ENCODE measurements at regions not wholly inside any gene's neighbourhood (a gene's known extent, or its start where the extent isn't known, plus 50 kb on each side); places are given as distances from the start of the nearest gene placed in this dataset.
"Not testable (repeated sequence)": the region's sequence is repeated elsewhere in the genome, so short reads cannot be mapped to it uniquely, and the experiment has no call there.

DNA sequence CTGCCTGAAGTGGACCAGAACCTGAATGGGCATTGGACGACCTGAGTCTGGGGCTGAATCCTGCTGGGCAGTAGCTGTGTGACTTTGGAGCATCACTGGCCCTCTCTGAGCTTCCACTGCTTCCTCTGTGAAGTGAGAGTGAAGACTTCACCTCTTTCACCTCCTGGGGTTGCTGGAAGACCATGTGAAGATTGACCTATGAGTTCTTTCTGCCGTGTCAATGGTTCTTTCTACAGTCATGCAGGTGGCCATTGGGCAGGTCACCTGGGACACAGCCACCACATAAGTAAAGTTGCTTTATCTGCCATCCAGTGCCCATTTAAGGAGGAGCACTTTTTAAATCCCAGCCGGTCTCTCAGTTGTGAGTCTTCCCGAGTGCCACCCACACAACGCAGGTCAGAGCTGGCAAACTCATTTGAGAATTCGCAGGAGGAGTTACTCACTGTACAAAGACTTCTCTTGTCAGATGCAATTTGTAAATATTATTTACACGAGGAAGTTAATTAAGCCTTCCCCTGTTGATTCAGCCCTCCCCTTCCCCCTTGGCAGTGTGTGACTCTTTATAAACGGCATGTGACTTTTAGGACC is 74.8 kb upstream of the TCL1B start:
- no peak for TF ChIP-seq CTCF (IDR thresholded peaks at IDR 0.05; ENCODE audit: control insufficient read depth, insufficient read depth, low read depth, low read length, missing control alignments)
- no peak overlapping the region for H3K4me3 ChIP-seq (ENCODE audit: control insufficient read depth, low read depth, low read length)
- no peak for DNase-seq (ENCODE audit: low read depth)

DNA sequence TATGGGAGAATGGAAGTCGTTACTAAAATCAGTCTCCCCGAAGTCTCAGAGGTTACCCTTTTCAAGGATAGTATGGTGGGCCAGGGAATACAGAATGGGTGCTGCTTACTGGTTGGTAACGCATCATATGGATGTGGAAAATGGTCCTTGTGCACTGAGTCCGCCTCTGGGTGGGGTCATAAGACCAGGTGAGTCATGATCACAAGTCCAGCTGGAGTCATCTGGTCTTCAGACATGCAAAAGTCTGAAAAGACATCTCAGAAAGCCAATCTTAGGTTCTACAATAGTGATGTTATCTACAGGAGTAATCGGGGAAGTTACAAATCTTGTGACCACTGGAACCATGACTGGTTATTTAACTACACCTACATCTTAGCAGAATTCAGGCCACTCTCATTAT is 71.9 kb upstream of the TCL1B start:
- TF ChIP-seq CTCF (IDR thresholded peaks at IDR 0.05; ENCODE audit: control insufficient read depth, insufficient read depth, low read depth, low read length, missing control alignments): no peak
- DNase-seq (ENCODE audit: low read depth): no peak

DNA sequence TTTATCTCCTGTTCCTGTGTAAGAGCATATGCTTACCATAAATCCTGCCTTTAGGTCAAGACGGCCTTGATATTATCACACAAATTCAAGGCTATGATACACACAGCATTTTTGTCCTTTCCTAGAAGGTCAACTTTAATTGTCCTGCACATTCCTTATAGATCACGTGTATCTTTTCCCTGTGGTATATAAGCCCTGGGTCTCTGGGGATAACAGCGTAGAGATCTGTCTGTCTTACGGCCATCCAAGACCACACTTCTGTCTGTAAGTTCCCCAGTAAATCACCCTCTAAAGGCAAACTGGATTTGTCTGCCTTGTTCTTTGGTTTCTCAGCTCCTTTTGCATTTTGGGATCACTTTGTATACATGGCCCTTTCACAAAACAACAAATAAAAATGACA is 69.5 kb upstream of the TCL1B start:
- no peak overlapping the region for H3K4me3 ChIP-seq (ENCODE audit: control insufficient read depth, low read depth, low read length)
- DNase-seq (ENCODE audit: low read depth): no peak
- no peak for TF ChIP-seq CTCF (IDR thresholded peaks at IDR 0.05; ENCODE audit: control insufficient read depth, insufficient read depth, low read depth, low read length, missing control alignments)

More for the DNA sequence above, 71.9 kb upstream of the TCL1B start:
- no peak overlapping the region for H3K4me3 ChIP-seq (ENCODE audit: control insufficient read depth, low read depth, low read length)

DNA sequence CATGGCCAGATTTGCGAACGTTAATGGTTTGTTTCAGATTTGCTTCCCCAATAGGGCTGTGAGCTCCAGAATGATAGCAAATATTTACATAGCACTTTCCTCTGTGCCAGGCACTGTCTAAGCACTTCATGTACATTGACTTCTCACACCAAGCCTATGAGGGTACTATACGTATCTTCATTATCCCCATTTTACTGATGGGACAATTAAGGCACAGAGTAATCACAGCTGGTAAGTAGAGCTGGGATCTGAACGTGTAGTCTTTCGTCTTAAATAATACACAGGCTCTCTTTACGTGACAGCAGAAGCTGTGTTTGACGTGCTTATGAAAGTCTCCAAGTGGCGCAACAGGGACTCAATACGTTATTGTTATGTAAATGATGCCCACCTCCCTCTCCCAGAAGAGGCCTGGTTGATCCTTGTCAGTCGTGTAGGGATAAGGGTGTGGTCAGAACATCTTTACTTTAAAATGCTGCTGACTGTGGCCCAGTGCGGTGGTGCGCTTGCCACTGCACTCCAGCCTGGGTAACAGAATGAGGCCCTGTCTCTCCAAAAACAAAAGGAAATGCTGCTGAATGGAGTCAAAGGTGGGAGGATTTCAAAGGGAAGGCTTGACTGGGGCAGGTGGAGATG is 66.3 kb upstream of the TCL1B start:
- no peak for DNase-seq (ENCODE audit: low read depth)
- TF ChIP-seq CTCF (IDR thresholded peaks at IDR 0.05; ENCODE audit: control insufficient read depth, insufficient read depth, low read depth, low read length, missing control alignments): no peak
- no peak overlapping the region for H3K4me3 ChIP-seq (ENCODE audit: control insufficient read depth, low read depth, low read length)

DNA sequence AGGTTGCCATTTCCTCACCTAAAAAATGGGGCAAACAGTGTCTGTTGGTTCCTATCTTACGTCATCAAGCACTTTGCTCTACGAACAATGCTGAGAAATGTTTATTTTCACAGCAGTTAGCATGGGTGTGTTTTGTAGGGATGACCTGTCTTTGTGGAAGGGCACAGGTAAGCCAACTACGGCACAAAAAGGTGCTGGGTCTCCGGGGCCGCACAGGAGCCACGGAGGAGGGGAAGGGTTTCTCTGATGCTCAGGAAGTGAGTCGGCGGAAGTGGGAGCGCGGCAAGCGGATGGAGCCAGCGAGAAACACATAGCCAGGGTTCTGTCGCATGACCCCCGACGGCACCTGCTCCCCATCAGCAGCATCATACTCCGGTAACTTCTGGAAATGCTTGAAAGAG is 65.6 kb upstream of the TCL1B start:
- TF ChIP-seq CTCF (IDR thresholded peaks at IDR 0.05; ENCODE audit: control insufficient read depth, insufficient read depth, low read depth, low read length, missing control alignments): no peak
- no peak for DNase-seq (ENCODE audit: low read depth)
- peak overlapping the region; percentile 27 for H3K4me3 ChIP-seq (ENCODE audit: control insufficient read depth, low read depth, low read length)

DNA sequence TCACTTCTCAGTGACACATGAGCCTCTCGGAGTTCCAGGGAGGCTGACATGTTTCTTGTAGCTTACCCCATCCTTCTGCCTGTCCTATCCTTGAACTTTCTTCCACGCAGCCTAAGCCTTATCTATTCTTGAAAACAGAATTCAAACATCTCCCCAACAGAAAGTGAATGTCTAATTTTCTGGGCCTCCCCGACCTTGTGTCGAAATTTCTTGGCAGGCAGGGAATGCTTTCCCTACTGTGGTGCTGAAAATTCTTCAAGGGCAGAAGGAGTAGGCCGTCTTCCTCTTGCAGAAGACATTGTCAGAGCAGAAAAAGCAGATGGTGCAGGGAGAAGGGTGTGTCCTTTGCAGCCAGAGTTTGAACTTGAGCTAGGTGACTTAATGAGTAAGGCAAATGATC is 63.0 kb upstream of the TCL1B start:
- no peak for DNase-seq (ENCODE audit: low read depth)
- no peak overlapping the region for H3K4me3 ChIP-seq (ENCODE audit: control insufficient read depth, low read depth, low read length)

GRCh38 chr14:95625710-95626109 is 60.5 kb upstream of the TCL1B start:
- not testable (repeated sequence) for H3K4me3 ChIP-seq (ENCODE audit: control insufficient read depth, low read depth, low read length); DNase-seq (ENCODE audit: low read depth)

More for the DNA sequence above, 63.0 kb upstream of the TCL1B start:
- no peak for TF ChIP-seq CTCF (IDR thresholded peaks at IDR 0.05; ENCODE audit: control insufficient read depth, insufficient read depth, low read depth, low read length, missing control alignments)

All from AG09309 (cell line).